Effector memory CD4-positive, alpha-beta T cell (primary cell): ENCODE measurements at regions not wholly inside any gene's neighbourhood (a gene's known extent, or its start where the extent isn't known, plus 50 kb on each side); places are given as distances from the start of the nearest gene placed in this dataset.

Source experiments
- DNase-seq, 3 donors: peaks; one replicate each; pipeline ENCODE4 v3.0.0-alpha.2; 2020
- H3K27ac ChIP-seq: 2 replicates; pipeline ENCODE4 v1.7.0; 2013; ENCODE audit warnings: mild to moderate bottlenecking, low read length, moderate library complexity; ENCODE audit not compliant: insufficient read depth, poor library complexity, severe bottlenecking
- H3K27me3 ChIP-seq: replicated peaks from 2 replicates; pipeline ENCODE4 v1.7.0; 2013; ENCODE audit warnings: mild to moderate bottlenecking, low read length; ENCODE audit not compliant: insufficient read depth, control insufficient read depth, poor library complexity, severe bottlenecking
- H3K36me3 ChIP-seq: 2 replicates; pipeline ENCODE4 v1.7.0; 2013; ENCODE audit warnings: mild to moderate bottlenecking, low read length, moderate library complexity; ENCODE audit not compliant: control insufficient read depth, insufficient read depth
- H3K4me1 ChIP-seq: 2 replicates; pipeline ENCODE4 v1.7.0; 2013; ENCODE audit warnings: low read length, mild to moderate bottlenecking; ENCODE audit not compliant: control insufficient read depth, insufficient read depth, poor library complexity, severe bottlenecking
- H3K4me3 ChIP-seq: 2 replicates; pipeline ENCODE4 v1.7.0; 2013; ENCODE audit warnings: low read length, low read depth, mild to moderate bottlenecking; ENCODE audit not compliant: insufficient read depth, poor library complexity, severe bottlenecking
- H3K9me3 ChIP-seq: 2 replicates; pipeline ENCODE4 v1.7.0; 2013; ENCODE audit warnings: mild to moderate bottlenecking, low read length, moderate library complexity; ENCODE audit not compliant: control insufficient read depth

GRCh38 chr1:83775977-83776603 is 222.8 kb downstream of the TTLL7 start:
- Histone ChIP-seq H3K36me3 (no peaks in the 10 kb centered on the region), H3K4me3 (no peak overlapping the region), H3K9me3 (no peaks in the 10 kb centered on the region), H3K4me1 (no peaks in the 10 kb centered on the region), H3K27ac (no peak overlapping the region), H3K27me3 (no peaks in the 10 kb centered on the region)
- DNase-seq = no peak

DNA sequence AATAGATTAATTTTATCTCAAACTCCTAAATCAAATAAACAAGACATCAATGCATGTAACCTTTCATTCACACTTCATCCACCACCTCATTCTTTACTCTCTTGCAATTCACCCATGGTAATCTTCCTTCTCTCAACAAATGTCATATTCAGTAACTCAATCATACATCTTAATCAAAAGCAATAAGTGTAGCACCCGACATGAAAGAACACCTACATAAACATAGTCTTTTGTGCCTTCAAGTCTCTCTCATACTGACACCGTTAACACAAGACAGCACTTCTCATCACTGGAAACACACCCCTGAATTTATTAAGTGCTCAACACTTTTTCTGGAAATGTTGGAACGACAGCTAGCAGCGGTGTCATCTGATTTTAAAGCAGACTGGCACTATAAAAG is 225.9 kb downstream of the TTLL7 start:
- H3K27ac ChIP-seq = no peak overlapping the region
- H3K9me3 ChIP-seq = no peaks in the 10 kb centered on the region
- H3K4me3 ChIP-seq = no peak overlapping the region
- H3K36me3 ChIP-seq = no peaks in the 10 kb centered on the region
- no peaks in the 10 kb centered on the region for H3K27me3 ChIP-seq
- H3K4me1 ChIP-seq = no peaks in the 10 kb centered on the region
- no peak for DNase-seq

GRCh38 chr1:83770319-83770661 is 228.6 kb downstream of the TTLL7 start:
- no peak for DNase-seq
- Histone ChIP-seq H3K4me3 (no peak overlapping the region), H3K4me1 (no peaks in the 10 kb centered on the region), H3K36me3 (no peaks in the 10 kb centered on the region), H3K27me3 (no peaks in the 10 kb centered on the region), H3K9me3 (no peaks in the 10 kb centered on the region), H3K27ac (no peak overlapping the region)

- Histone ChIP-seq H3K27ac (no peak overlapping the region), H3K27me3 (no peaks in the 10 kb centered on the region), H3K9me3 (no peaks in the 10 kb centered on the region), H3K36me3 (no peaks in the 10 kb centered on the region), H3K4me3 (no peak overlapping the region), H3K4me1 (no peaks in the 10 kb centered on the region)
- no peak for DNase-seq
These were observed 229.2 kb downstream of the TTLL7 start for GRCh38 chr1:83769594-83770318.

- no peak overlapping the region for H3K27ac ChIP-seq
- H3K27me3 ChIP-seq = no peaks in the 10 kb centered on the region
- no peak overlapping the region for H3K4me3 ChIP-seq
- no peaks in the 10 kb centered on the region for H3K9me3 ChIP-seq
- DNase-seq = no peak
- H3K4me1 ChIP-seq = no peaks in the 10 kb centered on the region
- no peaks in the 10 kb centered on the region for H3K36me3 ChIP-seq
These were observed 229.9 kb downstream of the TTLL7 start for GRCh38 chr1:83769072-83769471.

DNA sequence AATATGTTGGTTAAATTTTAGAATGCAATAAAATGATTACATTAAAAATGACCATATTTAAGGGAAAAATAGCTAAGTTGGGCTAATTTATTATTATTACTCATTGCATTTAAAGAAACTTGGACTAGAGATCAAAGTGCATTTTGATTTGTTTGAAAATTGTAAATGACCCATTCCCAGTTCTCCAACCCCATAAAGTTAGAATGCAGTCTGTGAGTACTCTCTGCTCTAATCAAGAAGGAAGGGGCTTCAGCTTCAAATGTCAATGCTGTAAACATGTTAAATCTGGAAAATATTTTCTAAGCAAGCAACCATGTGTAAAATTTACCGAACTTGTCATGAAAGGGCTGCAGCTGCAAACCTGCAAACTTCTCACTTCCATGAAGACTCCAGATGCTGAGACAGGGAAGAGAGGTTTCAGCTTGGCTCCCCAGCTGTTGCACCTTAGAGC is 232.7 kb downstream of the TTLL7 start:
- no peak overlapping the region for H3K4me3 ChIP-seq
- H3K36me3 ChIP-seq = no peaks in the 10 kb centered on the region
- H3K9me3 ChIP-seq = no peaks in the 10 kb centered on the region
- DNase-seq = no peak
- H3K27me3 ChIP-seq = no peaks in the 10 kb centered on the region
- H3K4me1 ChIP-seq = no peaks in the 10 kb centered on the region
- no peak overlapping the region for H3K27ac ChIP-seq

- H3K4me1 ChIP-seq = no peaks in the 10 kb centered on the region
- H3K4me3 ChIP-seq = no peak overlapping the region
- H3K36me3 ChIP-seq = no peaks in the 10 kb centered on the region
These were observed 233.8 kb downstream of the TTLL7 start for GRCh38 chr1:83765125-83765524.

DNA sequence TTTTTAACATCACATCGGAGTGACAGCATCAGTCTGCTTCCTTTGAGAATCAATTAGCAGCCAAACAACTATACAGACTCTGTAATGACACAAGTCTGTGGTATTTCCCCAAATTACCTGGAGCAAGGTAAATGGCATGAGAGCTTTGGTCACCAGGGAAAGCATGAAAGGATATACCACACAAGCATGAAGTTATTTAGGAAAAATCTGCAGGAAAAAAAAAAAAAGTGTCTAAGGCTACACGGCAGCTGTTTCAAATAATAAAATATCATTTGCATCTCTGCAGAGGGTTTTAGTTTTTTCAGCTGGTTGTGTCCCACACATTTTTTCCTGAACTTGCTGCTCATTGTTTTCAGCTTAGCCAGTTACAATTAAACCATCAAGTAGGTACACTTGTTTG is 234.7 kb downstream of the TTLL7 start:
- Histone ChIP-seq H3K9me3 (no peaks in the 10 kb centered on the region), H3K27me3 (no peaks in the 10 kb centered on the region), H3K27ac (no peak overlapping the region), H3K4me1 (no peaks in the 10 kb centered on the region), H3K36me3 (no peaks in the 10 kb centered on the region), H3K4me3 (no peak overlapping the region)
- DNase-seq = no peak

More at GRCh38 chr1:83765125-83765524, 233.8 kb downstream of the TTLL7 start:
- H3K27ac ChIP-seq = no peak overlapping the region
- DNase-seq = no peak
- H3K27me3 ChIP-seq = no peaks in the 10 kb centered on the region
- no peaks in the 10 kb centered on the region for H3K9me3 ChIP-seq

DNA sequence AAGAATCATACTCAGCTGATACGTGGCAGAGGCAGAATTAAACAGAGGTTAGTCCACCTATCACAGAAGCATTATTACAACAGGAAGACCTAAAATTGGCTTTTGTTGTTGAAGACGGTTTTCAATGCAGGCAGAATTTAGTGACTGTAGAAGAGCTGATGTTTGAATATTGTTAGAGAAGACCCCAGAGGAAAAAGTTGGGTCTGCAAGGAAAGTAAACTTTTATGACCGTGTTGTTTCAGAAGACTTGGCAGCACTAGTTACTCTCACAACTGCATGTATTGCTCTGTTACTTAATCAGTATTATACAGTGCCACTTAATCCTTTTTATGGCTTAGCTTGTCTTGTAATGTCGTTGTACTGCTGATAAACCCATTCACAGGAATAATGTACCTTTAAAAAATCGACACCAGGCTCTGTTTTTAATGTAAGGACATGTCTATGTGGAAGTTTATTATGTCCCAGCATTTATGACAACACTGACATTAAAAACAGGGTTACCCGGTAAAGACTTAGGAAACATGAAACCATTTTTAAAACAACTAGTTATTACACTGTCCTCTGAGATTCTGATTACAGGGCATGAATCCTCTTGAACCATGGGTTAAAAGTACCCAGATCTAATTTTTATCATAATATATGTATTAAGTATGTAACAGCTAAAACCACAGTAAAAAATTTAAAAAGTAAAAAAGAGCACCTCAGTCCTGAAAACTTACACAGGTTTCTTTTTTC is 235.4 kb downstream of the TTLL7 start:
- DNase-seq = no peak
- no peaks in the 10 kb centered on the region for H3K9me3 ChIP-seq

GRCh38 chr1:83762416-83762815 is 236.5 kb downstream of the TTLL7 start:
- H3K36me3 ChIP-seq = no peaks in the 10 kb centered on the region
- no peak overlapping the region for H3K4me3 ChIP-seq
- no peak for DNase-seq
- no peaks in the 10 kb centered on the region for H3K27me3 ChIP-seq
- H3K4me1 ChIP-seq = no peaks in the 10 kb centered on the region
- no peak overlapping the region for H3K27ac ChIP-seq
- no peaks in the 10 kb centered on the region for H3K9me3 ChIP-seq

More for the DNA sequence above, 235.4 kb downstream of the TTLL7 start:
- H3K36me3 ChIP-seq = no peaks in the 10 kb centered on the region
- H3K27me3 ChIP-seq = no peaks in the 10 kb centered on the region
- H3K4me3 ChIP-seq = no peak overlapping the region
- no peaks in the 10 kb centered on the region for H3K4me1 ChIP-seq
- H3K27ac ChIP-seq = no peak overlapping the region
